Naive thymus-derived CD4-positive, alpha-beta T cell (primary cell): ENCODE measurements at regions not wholly inside any gene's neighbourhood (a gene's known extent, or its start where the extent isn't known, plus 50 kb on each side); places are given as distances from the start of the nearest gene placed in this dataset.

Experiments used
- ATAC-seq: fragments of 150-1000 bp; cut with Tn5 transposase; 2 replicates; pipeline ENCODE4 v1.10.0; 2021; ENCODE audit warnings: mild to moderate bottlenecking, moderate library complexity
- CTCF ChIA-PET: fragments of 350-600 bp; sonication (Branson Sonifier 250); formaldehyde crosslinking; loops from one replicate; lab custom pipeline; 2021; ENCODE audit warnings: antibody characterized with exemption; lab: Charles Lee
- POLR2A ChIA-PET: fragments of 350-600 bp; sonication (Branson Sonifier 250); formaldehyde crosslinking; loops from one replicate; lab custom pipeline; 2021; ENCODE audit warnings: antibody characterized with exemption, inconsistent platforms; lab: Charles Lee
- DNase-seq, 9 donors: peaks; one replicate each; pipeline versions ENCODE4 v3.0.0 to v3.0.0-alpha.2; 2020 to 2022; ENCODE audit warnings: mixed read lengths in 1 of 9
- H3K27ac ChIP-seq: one replicate; pipeline ENCODE4 v1.7.0; 2013; ENCODE audit warnings: mild to moderate bottlenecking, low read depth, low read length, moderate library complexity
- H3K27me3 ChIP-seq, 2 donors: one replicate each; pipeline ENCODE4 v1.7.0; 2013; ENCODE audit warnings: low read length in 2 of 2, mild to moderate bottlenecking in 2 of 2, moderate library complexity in 2 of 2; ENCODE audit not compliant: control insufficient read depth in 2 of 2, insufficient read depth in 2 of 2
- H3K36me3 ChIP-seq, 3 experiments: 1 replicate in 2 of 3; 2 replicates in 1 of 3; pipeline ENCODE4 v1.7.0; 2013; ENCODE audit warnings: low read length in 3 of 3, mild to moderate bottlenecking in 3 of 3, moderate library complexity in 1 of 3; ENCODE audit not compliant: insufficient read depth in 3 of 3, control insufficient read depth in 2 of 3
- H3K4me1 ChIP-seq, 2 donors: one replicate each; pipeline ENCODE4 v1.7.0; 2013; ENCODE audit warnings: low read length in 2 of 2, mild to moderate bottlenecking in 2 of 2, moderate library complexity in 1 of 2; ENCODE audit not compliant: control insufficient read depth in 2 of 2, insufficient read depth in 2 of 2
- H3K4me3 ChIP-seq: 2 replicates; pipeline ENCODE4 v1.7.0; 2013; ENCODE audit warnings: mild to moderate bottlenecking, low read length
- H3K9me3 ChIP-seq, 3 experiments: 1 replicate in 2 of 3; 2 replicates in 1 of 3; pipeline ENCODE4 v1.7.0; 2013; ENCODE audit warnings: low read length in 3 of 3; ENCODE audit not compliant: control insufficient read depth in 2 of 3
- H3K27ac Mint-ChIP-seq, 9 donors: one replicate each; pipeline ENCODE4 v1.8.0; 2020 to 2022; ENCODE audit warnings: mixed read lengths in 9 of 9, mild to moderate bottlenecking in 8 of 9, moderate library complexity in 5 of 9, inconsistent platforms in 2 of 9
- H3K27me3 Mint-ChIP-seq, 5 donors: one replicate each; pipeline ENCODE4 v1.8.0; 2021 to 2022; ENCODE audit warnings: mixed read lengths in 5 of 5, mild to moderate bottlenecking in 1 of 5
- H3K36me3 Mint-ChIP-seq, 5 donors: one replicate each; pipeline ENCODE4 v1.8.0; 2020 to 2022; ENCODE audit warnings: mixed read lengths in 5 of 5, mild to moderate bottlenecking in 3 of 5, inconsistent platforms in 1 of 5
- H3K4me1 Mint-ChIP-seq, 7 donors: one replicate each; pipeline ENCODE4 v1.8.0; 2020 to 2022; ENCODE audit warnings: mixed read lengths in 7 of 7, mild to moderate bottlenecking in 3 of 7, inconsistent platforms in 1 of 7
- H3K4me3 Mint-ChIP-seq, 10 donors: one replicate each; pipeline ENCODE4 v1.8.0; 2020 to 2022; ENCODE audit warnings: mild to moderate bottlenecking in 10 of 10, mixed read lengths in 10 of 10, moderate library complexity in 6 of 10, inconsistent platforms in 2 of 10
- H3K9me3 Mint-ChIP-seq, 11 donors: one replicate each; pipeline ENCODE4 v1.8.0; 2020 to 2022; ENCODE audit warnings: mixed read lengths in 11 of 11, mild to moderate bottlenecking in 4 of 11, inconsistent platforms in 1 of 11, moderate library complexity in 1 of 11
- intact Hi-C, 2 donors: fragments of 100-400 bp; cut with micrococcal nuclease; formaldehyde crosslinking; loops; one replicate each; pipeline ENCODE4 v1.15.1; 2023

GRCh38 chr4:53744446-53745160 lies 153.3 kb upstream of the LNX1 start:
- Mint-ChIP-seq H3K4me3 (no peak overlapping the region), H3K27me3 (peaks cover 0 to 35% (median 16%) of the 10 kb centered on the region in 5 donors), H3K9me3 (peaks cover 0 to 4% (median 1%) of the 10 kb centered on the region in 11 donors), H3K4me1 (no peaks in the 10 kb centered on the region), H3K27ac (no peak overlapping the region), H3K36me3 (no peaks in the 10 kb centered on the region)
- ChIA-PET CTCF (no interaction called here), POLR2A (no interaction called here)
- intact Hi-C loops, result no loop called here
- no peak overlapping the region for H3K27ac ChIP-seq
- H3K9me3 ChIP-seq, result no peaks in the 10 kb centered on the region
- H3K27me3 ChIP-seq, result no peaks in the 10 kb centered on the region
- H3K4me3 ChIP-seq, result no peak overlapping the region
- ATAC-seq, result no peak
- H3K36me3 ChIP-seq, result no peaks in the 10 kb centered on the region
- H3K4me1 ChIP-seq, result no peaks in the 10 kb centered on the region
- DNase-seq, result no peak

GRCh38 chr4:53734584-53735353 lies 143.5 kb upstream of the LNX1 start:
- Mint-ChIP-seq H3K27me3 (peaks cover 0 to 14% (median 10%) of the 10 kb centered on the region in 5 donors), H3K4me1 (no peaks in the 10 kb centered on the region), H3K4me3 (no peak overlapping the region), H3K9me3 (peaks cover 0 to 5% (median 0%) of the 10 kb centered on the region in 11 donors), H3K27ac (no peak overlapping the region), H3K36me3 (no peaks in the 10 kb centered on the region)
- Histone ChIP-seq H3K27me3 (no peaks in the 10 kb centered on the region), H3K9me3 (no peaks in the 10 kb centered on the region), H3K4me3 (no peak overlapping the region), H3K27ac (no peak overlapping the region), H3K4me1 (no peaks in the 10 kb centered on the region), H3K36me3 (no peaks in the 10 kb centered on the region)
- no peak for DNase-seq
- peak; percentile 34 for ATAC-seq
- CTCF ChIA-PET, result no interaction called here
- intact Hi-C loops, result no loop called here
- POLR2A ChIA-PET, result no interaction called here

GRCh38 chr4:53734182-53734581 lies 142.9 kb upstream of the LNX1 start:
- intact Hi-C loops, result no loop called here
- H3K27ac ChIP-seq, result no peak overlapping the region
- ATAC-seq (no peak), DNase-seq (no peak)
- Mint-ChIP-seq H3K4me3 (no peak overlapping the region), H3K27me3 (peaks cover 0 to 14% (median 10%) of the 10 kb centered on the region in 5 donors), H3K27ac (no peak overlapping the region), H3K4me1 (no peaks in the 10 kb centered on the region), H3K9me3 (peaks cover 0 to 6% (median 0%) of the 10 kb centered on the region in 11 donors), H3K36me3 (no peaks in the 10 kb centered on the region)
- ChIA-PET CTCF (no interaction called here), POLR2A (no interaction called here)
- H3K4me1 ChIP-seq, result no peaks in the 10 kb centered on the region
- H3K9me3 ChIP-seq, result no peaks in the 10 kb centered on the region
- H3K27me3 ChIP-seq, result no peaks in the 10 kb centered on the region
- no peaks in the 10 kb centered on the region for H3K36me3 ChIP-seq
- H3K4me3 ChIP-seq, result no peak overlapping the region

- peaks cover 0 to 4% (median 0%) of the 10 kb centered on the region in 11 donors for H3K9me3 Mint-ChIP-seq
- POLR2A ChIA-PET, result no interaction called here
- peaks cover 0 to 14% (median 10%) of the 10 kb centered on the region in 5 donors for H3K27me3 Mint-ChIP-seq
- H3K4me1 Mint-ChIP-seq, result no peaks in the 10 kb centered on the region
- DNase-seq, result no peak
- no peak overlapping the region for H3K27ac Mint-ChIP-seq
- Histone ChIP-seq H3K27me3 (no peaks in the 10 kb centered on the region), H3K4me3 (no peak overlapping the region), H3K9me3 (no peaks in the 10 kb centered on the region), H3K4me1 (no peaks in the 10 kb centered on the region), H3K36me3 (no peaks in the 10 kb centered on the region), H3K27ac (no peak overlapping the region)
- no peak overlapping the region for H3K4me3 Mint-ChIP-seq
- no peaks in the 10 kb centered on the region for H3K36me3 Mint-ChIP-seq
- no peak for ATAC-seq
- intact Hi-C loops, result no loop called here
- CTCF ChIA-PET, result no interaction called here
These were observed 141.4 kb upstream of the LNX1 start for GRCh38 chr4:53732661-53733060.

GRCh38 chr4:53730031-53730805 lies 138.9 kb upstream of the LNX1 start:
- H3K27me3 Mint-ChIP-seq, result peaks cover 0 to 10% (median 5%) of the 10 kb centered on the region in 5 donors
- Histone ChIP-seq H3K27ac (no peak overlapping the region), H3K27me3 (no peaks in the 10 kb centered on the region), H3K9me3 (no peaks in the 10 kb centered on the region), H3K4me1 (no peaks in the 10 kb centered on the region), H3K4me3 (no peak overlapping the region), H3K36me3 (no peaks in the 10 kb centered on the region)
- ATAC-seq, result no peak
- no peak overlapping the region for H3K4me3 Mint-ChIP-seq
- peaks cover 0 to 4% (median 0%) of the 10 kb centered on the region in 11 donors for H3K9me3 Mint-ChIP-seq
- DNase-seq, result no peak
- POLR2A ChIA-PET, result no interaction called here
- CTCF ChIA-PET, result interaction anchor here (0.7 kb wide), 1 partner anchor 1310 kb away, joined by 4 read pairs; no protein-coding TSS in a partner anchor
- H3K36me3 Mint-ChIP-seq, result no peaks in the 10 kb centered on the region
- H3K27ac Mint-ChIP-seq, result no peak overlapping the region
- no peaks in the 10 kb centered on the region for H3K4me1 Mint-ChIP-seq
- intact Hi-C loops, result no loop called here

- no peaks in the 10 kb centered on the region for H3K36me3 ChIP-seq
- ChIA-PET POLR2A (no interaction called here), CTCF (interaction anchor here (0.7 kb wide), 1 partner anchor 511 kb away, joined by 5 read pairs; no protein-coding TSS in a partner anchor)
- H3K9me3 ChIP-seq, result no peaks in the 10 kb centered on the region
- H3K4me1 ChIP-seq, result no peaks in the 10 kb centered on the region
- H3K27me3 Mint-ChIP-seq, result peaks cover under 1 to 30% (median 27%) of the 10 kb centered on the region in 5 donors
- H3K4me3 Mint-ChIP-seq, result no peak overlapping the region
- no peak overlapping the region for H3K27ac Mint-ChIP-seq
- intact Hi-C loops, result no loop called here
- H3K27me3 ChIP-seq, result no peaks in the 10 kb centered on the region
- no peak overlapping the region for H3K4me3 ChIP-seq
- H3K9me3 Mint-ChIP-seq, result peaks cover 0 to 5% (median 0%) of the 10 kb centered on the region in 11 donors
- no peaks in the 10 kb centered on the region for H3K36me3 Mint-ChIP-seq
- ATAC-seq, result no peak
- no peak for DNase-seq
- H3K27ac ChIP-seq, result no peak overlapping the region
- no peaks in the 10 kb centered on the region for H3K4me1 Mint-ChIP-seq
These were observed 130.8 kb upstream of the LNX1 start for GRCh38 chr4:53722110-53722509.
